ENCODE measurements at regions not wholly inside any gene's neighbourhood (a gene's known extent, or its start where the extent isn't known, plus 50 kb on each side); places are given as distances from the start of the nearest gene placed in this dataset.

DNA sequence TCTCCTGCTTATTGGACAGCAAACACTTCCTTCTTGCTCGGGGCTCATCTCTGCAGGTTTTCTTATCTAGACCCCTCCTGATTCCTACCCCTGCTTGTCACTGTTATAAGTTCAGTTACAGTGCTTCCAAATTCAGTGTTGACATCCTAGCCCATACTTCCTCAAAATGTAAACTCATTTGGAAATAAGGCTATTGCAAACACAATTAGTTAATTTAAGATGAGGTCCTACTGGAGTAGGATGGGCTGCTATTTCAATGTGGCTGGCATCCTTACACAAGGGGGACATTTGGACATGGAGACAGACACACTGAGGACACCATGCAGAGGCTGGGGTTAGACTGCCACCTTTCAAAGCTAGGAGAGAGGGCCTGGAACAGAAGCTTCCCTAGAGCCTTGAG, 85.2 kb upstream of the NPVF start:
- no peak for TF ChIP-seq POLR2A (IDR thresholded peaks at IDR 0.05; ENCODE audit: low read length)
- TF ChIP-seq GATA1 (IDR thresholded peaks at IDR 0.05; ENCODE audit: low read depth, low read length), result no peak

Measured in erythroblast (primary cell).